Kidney (tissue), 13 donors: ENCODE measurements at regions not wholly inside any gene's neighbourhood (a gene's known extent, or its start where the extent isn't known, plus 50 kb on each side); places are given as distances from the start of the nearest gene placed in this dataset.

ENCODE experiments used
- DNase-seq, 5 donors: peaks; one replicate each; pipeline ENCODE4 v3.0.0-alpha.2; 2013 to 2020
- FAIRE-seq: peaks from 2 replicates; lab custom pipeline; 2012; peaks lifted over from hg19 to GRCh38; lab: Jason Lieb, UNC
- H3K27ac ChIP-seq, 2 donors: one replicate each; pipeline ENCODE4 v1.7.0; 2013; ENCODE audit warnings: low read depth in 2 of 2, low read length in 2 of 2, inconsistent platforms in 1 of 2
- H3K27me3 ChIP-seq: one replicate; pipeline ENCODE4 v1.7.1; 2013; ENCODE audit warnings: low read length, inconsistent platforms; ENCODE audit not compliant: control insufficient read depth, insufficient read depth
- H3K36me3 ChIP-seq, 3 donors: one replicate each; pipeline versions ENCODE4 v1.7.0 to v1.7.1; 2013; ENCODE audit warnings: low read length in 3 of 3, control low read depth in 1 of 3, inconsistent platforms in 1 of 3; ENCODE audit not compliant: insufficient read depth in 3 of 3, control insufficient read depth in 2 of 3
- H3K4me1 ChIP-seq, 3 donors: one replicate each; pipeline versions ENCODE4 v1.7.0 to v1.7.1; 2013; ENCODE audit warnings: low read length in 3 of 3, inconsistent platforms in 1 of 3, low read depth in 1 of 3; ENCODE audit not compliant: control insufficient read depth in 2 of 3, insufficient read depth in 2 of 3
- H3K4me3 ChIP-seq, 3 donors: one replicate each; pipeline versions ENCODE4 v1.7.0 to v1.8.1; 2013; ENCODE audit warnings: low read length in 3 of 3, control low read depth in 1 of 3, inconsistent platforms in 1 of 3
- H3K9ac ChIP-seq, 3 donors: one replicate each; pipeline versions ENCODE4 v1.7.0 to v1.7.1; 2013; ENCODE audit warnings: low read length in 3 of 3, control low read depth in 1 of 3, inconsistent platforms in 1 of 3
- H3K9me3 ChIP-seq, 3 donors: one replicate each; pipeline versions ENCODE4 v1.7.0 to v1.7.1; 2013; ENCODE audit warnings: low read length in 3 of 3, control low read depth in 1 of 3, inconsistent platforms in 1 of 3; ENCODE audit not compliant: control insufficient read depth in 2 of 3, insufficient read depth in 1 of 3
- intact Hi-C: fragments of 100-400 bp; cut with DNase I; formaldehyde crosslinking; loops from one replicate; pipeline ENCODE4 v1.11.1; 2022
- TF ChIP-seq, protein P1 (sequence below): IDR thresholded peaks from 3 replicates; pipeline ENCODE4 v1.5.1; 2012; ENCODE audit warnings: mild to moderate bottlenecking, moderate library complexity, borderline replicate concordance; ENCODE audit not compliant: insufficient read depth; ENCODE audit errors: extremely low read depth
- donor health status: control.
- donor health status: control.
- donor health status: control.
- donor health status: control.
- donor health status: control.
- donor health status: DM: yes; HTN: yes; CAD: no.
- donor health status: Normal renal cell carcinoma (clear cell type).

DNA sequence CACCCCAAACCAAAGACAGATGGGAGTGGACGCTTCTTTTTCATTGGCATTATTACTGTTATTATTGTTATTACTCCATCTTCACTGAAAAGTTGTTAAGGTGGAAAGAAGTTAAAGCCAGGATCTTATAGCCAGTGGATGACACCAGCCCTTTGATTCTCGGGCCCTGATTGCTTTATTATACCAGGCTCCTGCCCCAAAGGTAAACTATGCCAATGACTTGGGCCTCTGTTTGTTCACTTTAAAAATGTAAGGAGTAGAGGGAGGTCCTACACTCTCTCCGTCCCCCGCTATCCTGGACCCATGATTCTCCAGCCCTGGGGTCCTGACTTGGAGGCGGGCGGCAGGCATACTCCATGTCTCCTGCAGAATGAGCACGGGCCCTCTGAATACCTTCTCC is 106.8 kb downstream of the TOMM20 start:
- TF ChIP-seq, protein P1, sequence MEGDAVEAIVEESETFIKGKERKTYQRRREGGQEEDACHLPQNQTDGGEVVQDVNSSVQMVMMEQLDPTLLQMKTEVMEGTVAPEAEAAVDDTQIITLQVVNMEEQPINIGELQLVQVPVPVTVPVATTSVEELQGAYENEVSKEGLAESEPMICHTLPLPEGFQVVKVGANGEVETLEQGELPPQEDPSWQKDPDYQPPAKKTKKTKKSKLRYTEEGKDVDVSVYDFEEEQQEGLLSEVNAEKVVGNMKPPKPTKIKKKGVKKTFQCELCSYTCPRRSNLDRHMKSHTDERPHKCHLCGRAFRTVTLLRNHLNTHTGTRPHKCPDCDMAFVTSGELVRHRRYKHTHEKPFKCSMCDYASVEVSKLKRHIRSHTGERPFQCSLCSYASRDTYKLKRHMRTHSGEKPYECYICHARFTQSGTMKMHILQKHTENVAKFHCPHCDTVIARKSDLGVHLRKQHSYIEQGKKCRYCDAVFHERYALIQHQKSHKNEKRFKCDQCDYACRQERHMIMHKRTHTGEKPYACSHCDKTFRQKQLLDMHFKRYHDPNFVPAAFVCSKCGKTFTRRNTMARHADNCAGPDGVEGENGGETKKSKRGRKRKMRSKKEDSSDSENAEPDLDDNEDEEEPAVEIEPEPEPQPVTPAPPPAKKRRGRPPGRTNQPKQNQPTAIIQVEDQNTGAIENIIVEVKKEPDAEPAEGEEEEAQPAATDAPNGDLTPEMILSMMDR, result no peak
- Histone ChIP-seq H3K9ac (no peak overlapping the region), H3K27ac (peak overlapping the region in 1 of 2 donors; percentile 50), H3K4me3 (no peak overlapping the region), H3K27me3 (no peaks in the 10 kb centered on the region), H3K9me3 (no peaks in the 10 kb centered on the region), H3K4me1 (peaks cover 0 to 8% (median 3%) of the 10 kb centered on the region in 3 donors), H3K36me3 (no peaks in the 10 kb centered on the region)
- DNase-seq (no peak), FAIRE-seq (no peak)
- intact Hi-C loops, result no loop called here

DNA sequence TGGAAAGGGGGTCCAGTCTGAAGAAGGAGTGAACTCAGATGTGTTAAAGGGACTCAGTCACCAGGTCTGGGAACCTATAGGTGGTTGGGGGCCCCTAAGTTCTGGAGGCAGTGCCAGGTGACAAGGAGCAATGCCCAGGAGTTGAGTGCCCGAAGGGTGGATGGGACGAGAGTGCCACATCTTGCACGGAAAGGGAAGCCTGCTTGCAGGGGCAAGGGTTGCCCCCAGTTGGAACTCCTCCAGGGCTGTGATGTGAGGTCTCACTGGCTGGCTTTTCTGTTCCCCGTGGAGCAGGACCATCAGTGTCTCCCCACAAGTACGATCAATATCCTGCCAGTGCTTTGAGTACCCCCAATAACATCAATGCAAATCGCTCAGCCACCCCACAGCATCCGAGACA is 107.3 kb downstream of the TOMM20 start:
- intact Hi-C loops, result no loop called here
- Histone ChIP-seq H3K36me3 (no peaks in the 10 kb centered on the region), H3K4me3 (no peak overlapping the region), H3K9ac (no peak overlapping the region), H3K27me3 (no peaks in the 10 kb centered on the region), H3K4me1 (peaks cover 0 to 8% (median 3%) of the 10 kb centered on the region in 3 donors), H3K27ac (no peak overlapping the region), H3K9me3 (no peaks in the 10 kb centered on the region)
- TF ChIP-seq, protein P1, result no peak
- FAIRE-seq (no peak), DNase-seq (no peak)

DNA sequence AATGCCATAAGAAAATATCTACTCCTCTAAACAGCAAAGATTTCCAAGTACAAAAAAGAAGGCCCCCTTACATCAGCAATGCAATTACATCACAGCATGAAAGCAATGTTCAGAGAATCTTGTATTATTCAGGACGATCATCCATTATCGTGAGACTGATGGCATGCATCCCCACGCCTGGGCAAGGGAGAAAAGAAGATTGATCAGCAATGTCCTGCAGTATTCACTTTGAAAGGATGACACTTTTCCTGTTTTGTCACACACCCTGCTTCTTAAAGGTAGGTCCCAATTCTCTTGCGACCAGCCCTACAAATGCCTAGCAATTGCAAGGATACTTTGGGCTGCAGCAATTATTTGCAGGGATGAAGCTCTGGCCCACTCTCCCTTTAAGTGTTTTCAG is 108.7 kb downstream of the TOMM20 start:
- Histone ChIP-seq H3K9ac (no peak overlapping the region), H3K4me1 (peaks cover 0 to 8% (median under 1%) of the 10 kb centered on the region in 3 donors), H3K4me3 (no peak overlapping the region), H3K36me3 (no peaks in the 10 kb centered on the region), H3K27ac (no peak overlapping the region), H3K9me3 (no peaks in the 10 kb centered on the region), H3K27me3 (no peaks in the 10 kb centered on the region)
- FAIRE-seq, result no peak
- TF ChIP-seq, protein P1, result no peak
- intact Hi-C loops, result no loop called here
- no peak for DNase-seq

DNA sequence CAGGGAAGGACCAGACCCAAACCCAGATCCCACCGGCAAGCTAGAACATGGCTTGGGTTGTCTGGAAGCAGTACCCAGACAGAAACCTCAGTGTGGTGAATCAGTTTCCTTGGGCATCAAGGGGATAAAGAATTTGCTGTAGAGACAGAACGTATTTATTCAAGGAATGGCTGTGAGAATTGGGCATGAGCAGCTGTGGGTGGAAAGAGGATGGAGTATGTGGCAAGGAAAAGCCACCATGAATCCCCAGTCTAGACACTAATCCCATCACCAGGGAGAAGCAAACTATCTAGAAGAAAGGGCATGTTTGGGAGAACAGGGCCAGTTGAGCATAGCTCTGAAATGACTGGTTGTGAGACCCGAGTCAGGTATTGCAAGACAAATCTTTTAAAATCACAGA is 109.2 kb downstream of the TOMM20 start:
- no peak overlapping the region for H3K9ac ChIP-seq
- no peaks in the 10 kb centered on the region for H3K27me3 ChIP-seq
- no peaks in the 10 kb centered on the region for H3K36me3 ChIP-seq
- peaks cover 0 to 8% (median 0%) of the 10 kb centered on the region in 3 donors for H3K4me1 ChIP-seq
- DNase-seq (peak in 1 of 5 donors; percentile 15), FAIRE-seq (no peak)
- H3K9me3 ChIP-seq, result no peaks in the 10 kb centered on the region
- no peak overlapping the region for H3K4me3 ChIP-seq
- H3K27ac ChIP-seq, result no peak overlapping the region
- TF ChIP-seq, protein P1, result no peak
- intact Hi-C loops, result no loop called here
